ENCODE measurements at regions not wholly inside any gene's neighbourhood (a gene's known extent, or its start where the extent isn't known, plus 50 kb on each side); places are given as distances from the start of the nearest gene placed in this dataset.
A peak's percentile ranks its signal among the peaks of the same experiment; 100 is the strongest.

GRCh38 chr7:80063834-80064233 is 70.8 kb upstream of the GNAI1 start:
- Mint-ChIP-seq H3K4me3 (no peak overlapping the region), H3K27ac (ENCODE audit: unreplicated experiment) (no peak overlapping the region), H3K4me1 (no peaks in the 10 kb centered on the region), H3K27me3 (ENCODE audit: low read depth) (no peaks in the 10 kb centered on the region), H3K36me3 (ENCODE audit: low read depth) (peaks cover 5% of the 10 kb centered on the region), H3K9me3 (peaks cover 13% of the 10 kb centered on the region)
- no peak for DNase-seq (ENCODE audit: low read depth, low spot score)
- TF ChIP-seq CTCF (conservative IDR thresholded peaks at IDR 0.05) = no peak

GRCh38 chr7:80060218-80060806 is 74.3 kb upstream of the GNAI1 start:
- peak; percentile 80 for TF ChIP-seq CTCF (conservative IDR thresholded peaks at IDR 0.05)
- peaks cover 4% of the 10 kb centered on the region for H3K9me3 Mint-ChIP-seq
- H3K27ac Mint-ChIP-seq (ENCODE audit: unreplicated experiment) = no peak overlapping the region
- no peaks in the 10 kb centered on the region for H3K27me3 Mint-ChIP-seq (ENCODE audit: low read depth)
- DNase-seq (ENCODE audit: low read depth, low spot score) = no peak
- H3K4me1 Mint-ChIP-seq = no peaks in the 10 kb centered on the region
- H3K36me3 Mint-ChIP-seq (ENCODE audit: low read depth) = no peaks in the 10 kb centered on the region
- H3K4me3 Mint-ChIP-seq = no peak overlapping the region

GRCh38 chr7:80057488-80057887 is 77.1 kb upstream of the GNAI1 start:
- no peak for TF ChIP-seq CTCF (conservative IDR thresholded peaks at IDR 0.05)
- no peaks in the 10 kb centered on the region for H3K27me3 Mint-ChIP-seq (ENCODE audit: low read depth)

GRCh38 chr7:80054356-80054755 is 80.3 kb upstream of the GNAI1 start:
- no peaks in the 10 kb centered on the region for H3K4me1 Mint-ChIP-seq
- no peaks in the 10 kb centered on the region for H3K27me3 Mint-ChIP-seq (ENCODE audit: low read depth)
- no peak overlapping the region for H3K4me3 Mint-ChIP-seq
- H3K36me3 Mint-ChIP-seq (ENCODE audit: low read depth) = no peaks in the 10 kb centered on the region
- no peak overlapping the region for H3K27ac Mint-ChIP-seq (ENCODE audit: unreplicated experiment)
- no peak for DNase-seq (ENCODE audit: low read depth, low spot score)
- no peaks in the 10 kb centered on the region for H3K9me3 Mint-ChIP-seq
- no peak for TF ChIP-seq CTCF (conservative IDR thresholded peaks at IDR 0.05)

More at GRCh38 chr7:80057488-80057887, 77.1 kb upstream of the GNAI1 start:
- H3K4me3 Mint-ChIP-seq = no peak overlapping the region
- H3K9me3 Mint-ChIP-seq = peaks cover 4% of the 10 kb centered on the region
- H3K36me3 Mint-ChIP-seq (ENCODE audit: low read depth) = no peaks in the 10 kb centered on the region
- H3K4me1 Mint-ChIP-seq = no peaks in the 10 kb centered on the region
- H3K27ac Mint-ChIP-seq (ENCODE audit: unreplicated experiment) = no peak overlapping the region
- DNase-seq (ENCODE audit: low read depth, low spot score) = no peak

GRCh38 chr7:80053124-80053523 is 81.5 kb upstream of the GNAI1 start:
- Mint-ChIP-seq H3K27ac (ENCODE audit: unreplicated experiment) (no peak overlapping the region), H3K4me1 (no peaks in the 10 kb centered on the region), H3K36me3 (ENCODE audit: low read depth) (no peaks in the 10 kb centered on the region), H3K27me3 (ENCODE audit: low read depth) (no peaks in the 10 kb centered on the region), H3K4me3 (no peak overlapping the region), H3K9me3 (no peaks in the 10 kb centered on the region)
- no peak for DNase-seq (ENCODE audit: low read depth, low spot score)
- TF ChIP-seq CTCF (conservative IDR thresholded peaks at IDR 0.05) = no peak
